A204.1 (cell line): ENCODE measurements at regions not wholly inside any gene's neighbourhood (a gene's known extent, or its start where the extent isn't known, plus 50 kb on each side); places are given as distances from the start of the nearest gene placed in this dataset.

Experiments
- FAIRE-seq: peaks from 2 replicates; lab custom pipeline; 2012; peaks lifted over from hg19 to GRCh38; lab: Jason Lieb, UNC

DNA sequence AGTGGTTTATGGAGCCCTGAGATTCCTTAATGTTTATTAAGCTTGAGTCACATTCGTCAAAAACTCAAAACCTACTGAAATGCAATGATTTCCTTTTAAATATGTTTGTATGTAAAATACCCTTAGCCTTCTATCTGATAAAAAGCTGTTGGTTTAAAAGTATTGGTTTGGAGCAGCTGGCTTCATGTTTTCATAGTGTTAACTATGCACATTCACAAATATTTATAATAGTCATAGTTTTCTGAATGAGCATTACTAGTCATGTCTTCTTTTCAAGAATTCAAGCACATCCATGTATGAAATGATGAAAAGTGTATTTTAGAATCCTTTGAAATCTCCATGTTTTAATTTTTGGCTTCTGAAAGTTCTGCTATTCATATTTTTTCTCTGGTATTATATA lies 558.6 kb downstream of the UTRN start:
- FAIRE-seq, result no peak

DNA sequence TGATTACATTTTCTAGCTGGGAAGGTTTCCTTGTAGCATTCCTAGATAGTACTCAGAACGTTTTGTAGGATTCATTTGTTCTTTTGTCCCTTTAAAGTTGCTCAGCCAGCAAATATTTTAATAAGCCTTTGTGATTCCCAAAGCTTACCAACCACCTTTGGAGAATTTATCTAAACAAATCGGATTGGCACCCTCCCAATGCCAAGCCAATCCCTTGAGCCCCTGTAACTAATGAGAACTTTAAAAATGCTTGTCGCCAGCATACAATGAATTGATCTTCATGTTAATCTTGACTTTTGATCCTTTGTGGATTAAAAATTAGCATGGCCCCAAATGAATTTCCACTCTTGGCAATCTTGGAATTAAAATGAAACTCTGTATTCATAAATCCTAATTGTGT lies 559.5 kb downstream of the UTRN start:
- no peak for FAIRE-seq

DNA sequence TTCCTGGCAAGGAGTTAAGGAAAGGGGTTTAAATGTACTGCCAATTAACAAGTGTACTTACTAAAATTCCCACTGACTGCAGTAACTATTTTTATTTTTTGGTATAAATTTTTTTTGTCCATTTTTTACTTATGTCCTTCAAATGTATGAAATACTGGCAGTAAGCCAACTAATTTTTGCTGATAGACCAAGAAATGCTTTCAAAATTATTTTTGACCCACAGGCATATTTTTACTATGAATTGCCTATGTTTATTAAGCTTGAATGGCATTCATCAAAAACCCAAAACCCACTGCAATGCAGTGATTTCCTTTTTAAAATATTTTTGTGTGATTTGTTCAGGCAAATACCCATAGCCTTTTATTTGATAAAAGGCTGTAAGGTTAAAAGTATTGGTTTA lies 560.1 kb downstream of the UTRN start:
- FAIRE-seq, result no peak

DNA sequence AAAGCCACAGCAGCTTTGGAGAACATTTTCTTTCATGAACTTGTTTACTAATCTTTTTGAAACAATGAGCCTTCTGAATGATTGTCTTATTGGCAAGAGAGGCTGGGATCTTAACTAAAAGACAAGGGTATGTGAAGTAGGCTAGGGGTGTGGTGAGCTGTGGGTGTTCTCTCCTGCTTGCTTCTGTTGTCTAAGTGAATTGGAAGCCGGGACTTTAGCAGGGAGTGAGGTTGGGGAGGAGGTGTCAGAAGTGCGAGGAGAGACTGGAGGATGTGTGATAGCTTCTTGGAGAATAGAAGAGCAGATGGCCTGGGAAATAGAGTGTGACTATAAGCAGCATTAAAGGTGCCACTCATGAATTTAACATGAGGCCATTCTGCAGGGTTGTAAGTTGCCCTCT lies 562.8 kb downstream of the UTRN start:
- FAIRE-seq, result no peak

DNA sequence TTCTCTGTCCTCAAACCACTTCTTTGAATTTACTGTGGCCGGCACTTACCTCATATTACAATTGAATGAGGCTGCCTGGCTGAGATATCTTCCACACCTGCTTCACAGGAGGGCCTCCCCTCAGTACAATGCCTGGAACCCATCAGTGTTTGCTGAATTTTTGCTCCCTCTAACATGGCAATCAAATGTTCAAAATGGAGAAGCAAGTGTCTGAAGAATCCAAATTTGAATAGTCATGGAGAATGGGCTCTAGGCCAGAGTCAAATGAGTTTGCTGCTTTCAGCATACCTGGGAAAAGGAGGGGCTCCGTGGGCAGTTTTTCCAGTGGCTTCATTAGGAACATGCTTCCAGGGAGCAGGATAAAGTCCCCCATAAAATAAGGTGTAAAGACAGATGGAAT lies 564.8 kb downstream of the UTRN start:
- FAIRE-seq, result no peak

DNA sequence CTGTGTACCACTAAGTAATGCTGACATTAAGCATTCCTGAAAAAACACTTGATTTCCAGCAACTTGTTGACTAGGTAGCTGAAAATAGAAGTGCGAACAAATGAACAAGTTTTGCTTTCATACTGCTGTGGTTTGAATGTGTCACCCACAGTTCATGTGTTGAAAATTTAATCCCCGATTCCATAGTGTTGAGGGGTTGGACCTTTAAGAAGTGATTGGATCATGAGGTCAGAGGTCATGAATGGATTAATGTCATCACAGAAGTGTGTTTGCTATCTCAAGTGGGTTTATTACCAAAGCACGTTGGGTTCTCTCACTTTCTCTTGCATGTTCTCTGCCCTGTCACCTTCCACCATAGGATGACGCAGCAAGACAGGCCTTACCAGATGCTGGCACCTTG lies 568.5 kb downstream of the UTRN start:
- no peak for FAIRE-seq

DNA sequence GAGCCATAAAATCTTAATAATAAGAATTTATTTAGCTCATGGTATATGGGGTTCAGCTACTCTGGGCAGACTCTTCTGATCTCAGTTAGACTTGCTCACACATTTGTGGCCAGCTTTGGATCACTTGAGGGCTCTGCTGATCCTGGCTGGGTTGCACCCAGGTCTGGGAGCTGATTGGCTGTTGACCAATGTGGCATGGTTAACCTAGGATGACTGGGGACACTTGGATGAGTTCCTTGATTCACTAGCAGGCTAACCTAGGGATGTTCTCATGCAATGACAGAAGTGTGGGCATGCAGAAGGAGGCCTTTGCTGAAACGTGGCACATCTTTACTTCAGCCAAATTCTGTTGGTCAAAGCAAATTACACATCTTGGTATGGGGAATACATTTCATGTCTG lies 569.5 kb downstream of the UTRN start:
- FAIRE-seq, result no peak

DNA sequence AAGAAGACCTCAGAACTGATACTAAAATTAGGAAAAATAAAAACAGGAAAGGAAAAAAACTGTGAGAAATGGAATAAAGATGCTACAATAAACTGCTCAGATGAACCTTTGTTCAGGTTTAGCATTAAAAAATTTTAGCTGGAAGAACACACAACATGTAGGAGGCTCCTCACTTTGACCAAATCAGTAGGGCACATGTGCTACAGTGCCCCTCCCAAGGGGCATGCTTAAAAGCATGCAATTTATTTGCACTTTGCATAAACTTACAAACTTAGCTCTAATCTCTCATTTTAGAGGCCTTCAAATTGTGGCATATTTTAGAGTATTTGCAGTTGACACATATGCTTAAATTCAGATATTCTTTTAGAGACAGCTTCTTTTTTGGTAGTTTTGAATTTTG lies 570.2 kb downstream of the UTRN start:
- FAIRE-seq, result no peak

DNA sequence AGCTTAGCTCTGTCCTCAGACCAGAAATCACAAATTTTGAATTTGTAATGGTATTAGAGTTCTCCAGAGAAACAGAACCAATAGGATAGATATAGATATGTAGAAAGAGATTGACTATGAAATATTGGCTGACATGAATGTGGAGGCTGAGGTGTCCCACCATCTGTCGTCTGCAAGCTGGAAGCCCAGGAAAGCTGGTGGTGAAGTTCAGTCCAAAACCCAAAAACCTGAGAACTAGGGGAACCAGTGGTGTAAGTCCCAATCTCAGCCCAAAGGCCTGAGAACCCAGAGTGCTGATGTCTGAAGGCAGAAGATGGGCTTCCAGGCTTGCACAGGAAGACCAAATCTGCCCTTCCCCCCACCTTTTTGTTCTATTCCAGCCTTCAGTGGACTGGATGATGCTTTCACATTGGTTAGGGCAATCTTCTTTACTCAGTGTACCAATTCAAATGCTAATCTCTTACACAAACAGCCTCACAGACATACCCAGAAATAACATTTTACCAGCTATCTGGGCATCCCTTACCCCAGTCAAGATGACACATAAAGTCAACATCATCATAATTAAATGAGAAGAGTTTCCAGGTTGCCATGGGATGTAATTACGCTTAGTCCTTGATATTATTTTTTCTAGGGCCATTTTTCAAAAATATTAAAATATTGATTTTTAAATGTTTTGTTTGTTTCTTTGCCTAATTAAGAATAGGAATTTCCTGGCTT lies 570.8 kb downstream of the UTRN start:
- no peak for FAIRE-seq

DNA sequence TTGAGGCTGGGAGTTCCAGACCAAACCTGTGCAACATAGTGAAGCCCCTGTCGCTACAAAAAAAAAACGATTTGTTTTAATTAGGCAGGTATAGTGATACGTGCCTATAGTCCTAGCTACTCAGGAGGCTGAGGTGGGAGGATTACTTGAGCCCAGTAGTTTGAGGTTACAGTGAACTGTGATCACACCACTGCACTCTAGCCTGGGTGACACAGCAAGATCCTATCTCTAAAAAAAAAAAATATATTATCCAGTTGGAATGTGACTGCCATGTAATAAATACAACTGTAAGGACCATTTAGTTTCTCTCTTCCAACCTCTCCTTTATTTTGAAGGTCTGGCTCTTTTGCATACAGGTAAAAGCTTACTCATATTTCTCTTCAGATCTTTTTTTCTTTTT lies 571.5 kb downstream of the UTRN start:
- no peak for FAIRE-seq

DNA sequence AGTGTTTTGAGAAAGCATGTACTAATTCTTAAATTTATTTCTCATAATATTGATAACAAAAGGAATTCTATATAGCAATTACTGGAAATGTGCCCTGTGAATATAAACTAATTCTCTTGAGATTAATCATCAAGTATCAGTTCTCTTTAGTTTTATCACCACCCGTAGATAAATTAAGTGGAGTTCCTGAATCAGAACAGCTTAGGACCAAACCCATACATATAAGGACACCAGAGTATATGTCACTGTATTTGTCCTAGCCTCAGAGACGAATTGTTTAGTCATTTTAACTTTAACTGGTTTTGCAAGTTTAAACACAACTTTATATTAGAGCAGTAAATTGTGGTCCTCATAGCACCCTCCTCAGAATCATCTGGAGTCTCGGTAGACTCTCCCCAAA lies 572.0 kb downstream of the UTRN start:
- no peak for FAIRE-seq

DNA sequence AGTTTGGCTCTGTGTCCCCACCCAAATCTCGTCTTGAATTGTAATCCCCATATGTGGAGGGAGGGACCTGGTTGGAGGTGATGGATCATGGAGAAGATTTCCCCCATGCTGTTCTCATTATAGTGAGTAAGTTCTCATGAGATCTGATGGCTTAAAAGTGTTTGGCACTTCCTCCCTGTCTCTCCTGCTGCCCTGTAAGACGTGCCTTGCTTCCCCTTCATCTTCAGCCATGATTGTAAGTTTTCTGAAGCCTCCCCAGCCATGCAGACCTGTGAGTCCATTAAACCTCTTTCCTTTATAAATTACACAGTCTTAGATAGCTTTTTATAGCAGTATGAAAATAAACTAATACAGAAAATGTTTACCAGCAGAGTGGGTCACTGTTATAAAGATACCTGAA lies 577.6 kb downstream of the UTRN start:
- FAIRE-seq, result no peak

DNA sequence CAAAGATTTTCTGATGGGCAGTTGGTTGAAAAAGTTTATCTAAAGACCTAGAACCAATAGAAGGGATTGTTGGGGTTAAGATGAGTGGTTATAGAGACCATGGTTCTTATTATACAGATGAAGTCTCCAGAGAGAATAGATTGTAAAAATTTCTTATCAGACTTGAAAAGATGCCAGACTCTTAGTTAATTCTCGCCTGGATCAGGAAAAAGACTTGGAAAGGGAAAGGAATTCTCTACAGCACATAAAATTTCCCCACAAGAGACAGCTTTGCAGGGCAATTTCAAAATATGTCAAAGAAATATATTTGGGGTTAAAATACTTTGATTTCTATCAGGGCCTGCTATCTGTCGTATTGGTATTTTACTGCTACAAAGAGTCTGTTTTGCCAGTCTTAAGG lies 582.6 kb downstream of the UTRN start:
- FAIRE-seq, result no peak

DNA sequence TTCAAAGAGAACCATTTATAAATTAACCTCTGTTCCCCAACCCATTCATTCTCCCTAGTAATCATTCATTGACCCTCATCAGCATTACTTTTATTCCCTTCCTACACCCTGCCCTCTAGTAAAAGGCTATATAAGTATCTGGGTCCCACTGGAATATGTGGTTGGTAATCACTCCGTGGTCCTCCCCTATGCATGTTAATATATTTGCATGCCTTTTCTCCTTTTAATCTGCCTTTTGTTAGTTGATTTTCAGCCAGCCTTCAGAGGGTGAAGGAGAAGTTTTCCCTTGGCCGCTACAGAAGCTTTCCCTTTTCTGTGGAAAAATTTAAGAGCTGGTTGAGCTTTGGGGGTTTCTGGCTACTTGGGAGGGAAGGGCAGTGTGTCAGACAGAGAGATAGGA lies 585.6 kb downstream of the UTRN start:
- FAIRE-seq, result no peak

DNA sequence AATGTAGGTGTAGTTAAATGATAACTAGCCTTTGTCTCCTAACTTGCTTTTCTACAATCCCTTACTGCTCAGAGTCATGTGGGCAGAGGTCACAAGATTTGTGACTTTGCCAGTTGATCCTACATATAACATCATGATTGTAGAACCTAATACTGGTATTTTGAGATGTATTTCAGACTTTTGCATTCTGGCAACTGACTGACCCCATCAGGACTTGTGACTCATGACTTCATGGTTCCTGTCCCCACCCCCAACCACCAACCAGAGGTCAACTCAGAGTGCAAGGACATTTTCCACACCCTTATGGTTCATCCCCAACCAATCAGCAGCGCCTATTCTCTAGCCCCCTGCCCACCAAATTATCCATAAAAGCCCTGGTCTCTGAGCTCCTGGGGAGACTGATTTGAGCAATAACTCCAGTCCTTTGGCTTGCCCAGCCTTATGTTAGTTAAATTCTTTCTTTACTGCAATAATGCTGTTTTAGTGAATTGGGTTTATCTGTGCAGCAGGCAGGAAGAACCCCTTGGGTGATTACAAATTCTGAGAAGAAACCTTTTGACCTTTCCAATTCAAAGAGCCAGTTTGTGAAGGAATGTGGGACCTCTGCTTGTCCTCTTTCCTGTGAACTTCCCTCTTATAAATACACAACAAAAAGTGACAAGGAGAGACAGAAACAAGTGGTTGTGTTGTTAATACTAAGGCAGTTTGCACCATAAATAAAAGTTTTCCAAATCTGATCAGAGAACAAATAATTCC lies 588.7 kb downstream of the UTRN start:
- no peak for FAIRE-seq

DNA sequence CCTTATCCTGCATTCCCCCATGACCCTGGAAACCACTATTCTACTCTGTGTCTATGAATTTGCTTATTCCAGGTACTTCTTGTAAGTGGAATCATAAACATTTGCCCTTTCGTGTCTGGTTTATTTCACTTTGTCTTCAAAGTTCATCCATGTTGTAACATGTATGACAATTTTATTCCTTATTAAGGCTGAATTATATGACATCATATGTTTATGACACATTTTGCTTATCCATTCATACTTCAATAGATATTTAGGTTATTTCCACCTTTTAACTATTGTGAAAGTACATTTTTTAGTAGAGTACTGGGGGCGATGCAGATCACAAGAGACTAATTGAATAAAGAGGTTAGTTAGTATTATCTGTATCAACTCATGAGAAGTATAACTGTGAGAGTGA lies 591.6 kb downstream of the UTRN start:
- FAIRE-seq, result no peak

DNA sequence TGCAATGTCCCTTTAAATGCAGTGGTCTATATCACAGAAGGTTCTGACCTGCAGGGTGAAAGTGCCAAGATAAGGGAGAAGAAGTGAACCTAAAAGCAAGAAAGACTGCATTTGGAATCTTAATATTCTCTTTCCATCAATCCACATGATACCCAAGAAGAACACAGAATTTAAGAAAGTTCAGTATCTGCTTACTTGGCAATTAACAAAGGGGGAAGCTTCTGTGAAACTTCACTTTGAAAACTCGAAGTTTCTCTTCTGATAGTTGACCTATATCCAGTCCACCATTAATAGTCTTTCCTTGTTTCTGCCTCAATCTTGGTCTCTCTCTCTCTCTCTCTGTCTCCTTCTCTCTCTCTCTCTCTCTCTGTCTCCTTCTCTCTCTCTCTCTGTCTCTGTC lies 592.0 kb downstream of the UTRN start:
- no peak for FAIRE-seq

DNA sequence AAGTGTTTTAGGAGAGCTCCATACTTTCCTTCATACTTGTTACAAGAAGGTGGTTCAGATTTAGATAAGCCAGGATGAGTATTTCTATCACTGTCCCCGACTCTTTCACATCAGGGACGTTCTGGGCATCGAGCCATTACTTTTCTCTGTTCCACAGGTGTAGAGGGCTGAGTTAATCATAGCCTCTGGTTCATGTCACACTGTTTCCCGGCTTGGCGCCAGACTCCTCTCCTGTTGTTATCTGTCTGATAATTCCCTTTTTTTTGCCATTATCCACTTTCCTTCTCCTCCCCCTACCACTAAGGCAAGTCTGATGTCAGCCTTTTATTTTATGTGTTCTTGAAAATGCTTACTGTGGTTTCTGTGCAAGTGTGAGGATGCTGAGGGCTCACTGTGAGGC lies 593.4 kb downstream of the UTRN start:
- no peak for FAIRE-seq

DNA sequence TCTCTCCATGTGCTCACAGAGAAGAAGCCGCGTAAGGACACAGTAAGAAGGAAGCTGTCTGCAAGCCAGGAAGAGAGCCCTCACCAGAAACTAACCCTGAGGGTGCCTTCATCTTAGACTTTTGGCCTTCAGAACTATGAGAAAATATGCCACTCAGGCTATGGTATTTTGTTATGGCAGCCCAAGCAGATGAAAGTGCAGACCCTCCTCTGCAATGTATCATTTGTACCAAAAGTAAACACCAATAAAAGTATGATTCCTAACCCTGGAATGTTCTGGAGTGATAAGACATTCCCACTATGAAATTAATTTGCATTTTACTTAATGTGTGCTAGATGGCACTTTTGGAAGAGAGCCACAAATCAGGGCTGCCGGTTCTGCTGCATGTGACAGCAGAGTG lies 594.3 kb downstream of the UTRN start:
- FAIRE-seq, result no peak

DNA sequence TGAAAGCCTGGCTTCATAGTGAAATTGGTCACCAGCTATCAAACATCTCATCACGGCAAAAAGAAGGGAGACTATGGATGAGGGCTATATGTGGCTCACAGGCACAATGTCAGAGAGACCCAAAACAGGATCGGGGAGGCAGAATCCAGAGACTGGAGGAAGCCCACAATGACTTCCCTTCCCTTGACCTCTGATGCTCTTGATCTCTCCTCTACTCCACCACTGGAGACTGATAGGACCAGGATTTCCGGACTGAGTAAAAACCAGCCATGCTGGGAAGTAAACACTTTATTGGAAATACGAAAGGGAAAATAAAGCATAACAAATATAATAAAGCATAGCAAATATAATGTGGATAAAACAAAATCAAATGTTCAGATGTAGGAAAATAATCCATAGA lies 597.3 kb downstream of the UTRN start:
- FAIRE-seq, result no peak

DNA sequence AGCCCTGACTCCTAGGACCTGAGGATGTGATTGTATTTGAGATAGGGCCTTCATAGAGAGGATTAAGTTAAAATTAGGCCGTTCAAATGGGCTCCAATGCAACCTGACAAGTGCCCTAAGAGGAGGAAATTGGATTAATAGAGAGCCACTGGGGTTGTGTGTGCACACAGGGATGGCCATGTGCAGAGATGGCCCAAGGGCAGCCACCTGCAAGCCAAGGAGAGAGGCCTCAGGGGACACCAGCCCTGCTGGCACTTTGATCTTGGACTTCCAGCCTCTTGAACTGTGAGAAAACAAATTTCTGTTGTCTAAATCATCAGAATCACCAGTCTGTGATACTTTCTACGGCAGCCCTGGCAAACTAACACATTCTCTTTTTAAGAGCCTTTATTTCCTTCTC lies 598.8 kb downstream of the UTRN start:
- no peak for FAIRE-seq

DNA sequence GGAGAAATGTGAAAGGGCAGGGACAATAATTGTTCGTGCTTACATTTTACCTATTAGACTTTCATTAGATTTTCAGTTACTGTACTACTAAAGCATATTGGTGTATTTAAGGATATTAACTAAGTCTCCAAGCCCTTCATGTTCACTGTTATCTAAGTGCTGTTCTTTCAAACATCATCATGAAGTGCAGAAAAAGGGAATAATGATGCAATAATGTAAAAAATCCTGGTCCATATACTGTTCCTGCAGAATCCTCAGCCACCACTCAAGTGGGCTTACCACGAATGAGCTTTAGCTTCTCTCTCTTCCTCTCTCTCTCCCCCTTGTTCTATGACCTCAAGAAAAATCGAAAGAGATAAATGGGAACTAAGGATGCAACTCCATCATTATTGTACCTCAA lies 600.7 kb downstream of the UTRN start:
- no peak for FAIRE-seq

DNA sequence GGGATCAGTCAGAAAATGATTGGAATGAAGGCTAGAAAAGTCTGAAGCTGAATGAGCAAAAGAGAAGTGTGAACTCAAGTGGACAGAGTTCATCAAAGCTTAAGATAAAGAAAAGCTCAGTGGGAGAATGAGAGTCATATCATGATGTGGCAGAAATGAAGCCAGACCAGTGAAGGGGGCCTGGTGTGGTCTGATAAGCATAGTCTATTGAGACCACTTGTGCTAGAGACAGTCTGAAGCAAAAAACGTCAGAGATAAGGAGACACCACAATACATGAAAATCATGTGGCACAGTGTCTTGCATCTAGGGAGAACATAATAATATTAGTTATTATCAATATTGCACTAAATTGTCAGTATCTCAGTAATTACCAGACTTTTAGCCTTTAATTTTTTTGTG lies 601.5 kb downstream of the UTRN start:
- no peak for FAIRE-seq

DNA sequence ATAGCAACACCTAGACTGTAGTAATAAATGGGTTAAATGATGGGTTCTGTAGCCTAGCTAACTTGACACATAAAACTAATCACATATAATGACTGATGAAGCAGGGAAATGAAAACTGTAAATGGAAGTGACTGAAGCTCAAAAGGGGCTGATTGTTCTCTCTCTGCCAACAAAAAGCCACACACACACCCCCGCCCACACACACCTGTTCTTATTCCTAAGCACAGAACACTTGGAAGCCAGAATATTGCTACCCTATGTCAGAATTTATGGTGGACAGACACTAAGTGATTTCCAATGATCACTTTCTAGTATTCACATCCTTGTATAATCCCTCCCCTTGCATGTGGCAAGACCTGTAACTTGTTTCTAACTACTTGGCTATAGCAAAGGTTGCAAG lies 603.5 kb downstream of the UTRN start:
- FAIRE-seq, result no peak
